Bronchial epithelial cell (primary cell): ENCODE measurements at regions not wholly inside any gene's neighbourhood (a gene's known extent, or its start where the extent isn't known, plus 50 kb on each side); places are given as distances from the start of the nearest gene placed in this dataset.

Experiments
- DNase-seq: peaks from one replicate; pipeline ENCODE4 v3.0.0-alpha.2; 2010; ENCODE audit warnings: low read depth
- FAIRE-seq: peaks from 2 replicates; lab custom pipeline; 2011; peaks lifted over from hg19 to GRCh38; lab: Jason Lieb, UNC
- H3K27me3 ChIP-seq: 2 replicates; pipeline ENCODE4 v1.5.1; 2011; ENCODE audit warnings: low read length; ENCODE audit not compliant: control insufficient read depth, insufficient read depth
- H3K36me3 ChIP-seq: 2 replicates; pipeline ENCODE4 v1.5.1; 2011; ENCODE audit warnings: low read length; ENCODE audit not compliant: control insufficient read depth, insufficient read depth
- H3K4me3 ChIP-seq: 2 replicates; pipeline ENCODE4 v1.5.1; 2011; ENCODE audit warnings: mild to moderate bottlenecking, low read depth, low read length, control low read depth
- CTCF ChIP-seq: IDR thresholded peaks from 2 replicates; pipeline ENCODE4 v1.5.1; 2011; ENCODE audit warnings: mild to moderate bottlenecking, moderate library complexity, low read length, control low read depth, inconsistent platforms; ENCODE audit not compliant: insufficient read depth, severe bottlenecking

- no peak for FAIRE-seq
Measured at GRCh38 chr4:15245006-15245530, 182.8 kb upstream of the C1QTNF7 start.

GRCh38 chr4:15250021-15250441 lies 177.8 kb upstream of the C1QTNF7 start:
- DNase-seq (no peak), FAIRE-seq (no peak)
- Histone ChIP-seq H3K27me3 (no peaks in the 10 kb centered on the region), H3K4me3 (no peak overlapping the region), H3K36me3 (no peaks in the 10 kb centered on the region)
- no peak for TF ChIP-seq CTCF

More at GRCh38 chr4:15245006-15245530, 182.8 kb upstream of the C1QTNF7 start:
- TF ChIP-seq CTCF = no peak
- no peaks in the 10 kb centered on the region for H3K27me3 ChIP-seq
- no peaks in the 10 kb centered on the region for H3K36me3 ChIP-seq
- no peak overlapping the region for H3K4me3 ChIP-seq
- DNase-seq = no peak

GRCh38 chr4:15253349-15253748 lies 174.5 kb upstream of the C1QTNF7 start:
- DNase-seq (no peak), FAIRE-seq (no peak)
- H3K27me3 ChIP-seq = no peaks in the 10 kb centered on the region
- no peak overlapping the region for H3K4me3 ChIP-seq
- no peaks in the 10 kb centered on the region for H3K36me3 ChIP-seq
- no peak for TF ChIP-seq CTCF

GRCh38 chr4:15254236-15254880 lies 173.5 kb upstream of the C1QTNF7 start:
- FAIRE-seq = no peak
- H3K27me3 ChIP-seq = no peaks in the 10 kb centered on the region
- DNase-seq = peak; percentile 65
- no peaks in the 10 kb centered on the region for H3K36me3 ChIP-seq
- no peak for TF ChIP-seq CTCF
- H3K4me3 ChIP-seq = no peak overlapping the region

GRCh38 chr4:15255537-15255936 lies 172.3 kb upstream of the C1QTNF7 start:
- no peaks in the 10 kb centered on the region for H3K36me3 ChIP-seq
- DNase-seq = no peak
- no peak for TF ChIP-seq CTCF
- FAIRE-seq = no peak
- H3K27me3 ChIP-seq = no peaks in the 10 kb centered on the region
- H3K4me3 ChIP-seq = no peak overlapping the region

- Histone ChIP-seq H3K4me3 (no peak overlapping the region), H3K27me3 (no peaks in the 10 kb centered on the region), H3K36me3 (no peaks in the 10 kb centered on the region)
- FAIRE-seq (no peak), DNase-seq (no peak)
- TF ChIP-seq CTCF = no peak
Measured at GRCh38 chr4:15260758-15261157, 167.1 kb upstream of the C1QTNF7 start.
